ENCODE measurements at regions not wholly inside any gene's neighbourhood (a gene's known extent, or its start where the extent isn't known, plus 50 kb on each side); places are given as distances from the start of the nearest gene placed in this dataset.

- Histone ChIP-seq H3K27ac (ENCODE audit: low read depth, low read length, poor library complexity, severe bottlenecking) (no peak overlapping the region), H3K4me3 (ENCODE audit: low read depth, low read length, poor library complexity, severe bottlenecking) (no peak overlapping the region), H3K9me3 (ENCODE audit: low read depth, low read length, poor library complexity, severe bottlenecking) (no peaks in the 10 kb centered on the region), H3K27me3 (replicated peaks; ENCODE audit: insufficient read depth, low read depth, low read length, poor library complexity) (no peaks in the 10 kb centered on the region), H3K4me1 (ENCODE audit: insufficient read depth, low read length, poor library complexity, severe bottlenecking) (no peaks in the 10 kb centered on the region), H3K36me3 (ENCODE audit: insufficient read depth, low read length, poor library complexity, severe bottlenecking) (no peaks in the 10 kb centered on the region)
- no TSS peak for BruUV-seq (replicated peaks)
- ChIA-PET POLR2A (ENCODE audit: low non-redundant PET) (no interaction called here), CTCF (no interaction called here)
- no peak for TF ChIP-seq CTCF (conservative IDR thresholded peaks at IDR 0.05; ENCODE audit: low read depth, low read length)
- TF ChIP-seq EZH2 (IDR thresholded peaks at IDR 0.05; ENCODE audit: borderline replicate concordance, low read depth, low read length, poor library complexity, severe bottlenecking), result no peak
- DNase-seq (ENCODE audit: low spot score), result no peak
- intact Hi-C loops (cut with micrococcal nuclease; ENCODE audit: unreplicated experiment), result no loop called here
These were observed 77.4 kb downstream of the TTLL2 start for GRCh38 chr6:167402195-167402686.

GRCh38 chr6:167403427-167403826 lies 78.5 kb downstream of the TTLL2 start:
- ChIA-PET POLR2A (ENCODE audit: low non-redundant PET) (no interaction called here), CTCF (no interaction called here)
- Histone ChIP-seq H3K9me3 (ENCODE audit: low read depth, low read length, poor library complexity, severe bottlenecking) (no peaks in the 10 kb centered on the region), H3K4me1 (ENCODE audit: insufficient read depth, low read length, poor library complexity, severe bottlenecking) (no peaks in the 10 kb centered on the region), H3K4me3 (ENCODE audit: low read depth, low read length, poor library complexity, severe bottlenecking) (no peak overlapping the region), H3K27ac (ENCODE audit: low read depth, low read length, poor library complexity, severe bottlenecking) (no peak overlapping the region), H3K36me3 (ENCODE audit: insufficient read depth, low read length, poor library complexity, severe bottlenecking) (no peaks in the 10 kb centered on the region), H3K27me3 (replicated peaks; ENCODE audit: insufficient read depth, low read depth, low read length, poor library complexity) (no peaks in the 10 kb centered on the region)
- no peak for DNase-seq (ENCODE audit: low spot score)
- BruUV-seq (replicated peaks), result no TSS peak
- no peak for TF ChIP-seq EZH2 (IDR thresholded peaks at IDR 0.05; ENCODE audit: borderline replicate concordance, low read depth, low read length, poor library complexity, severe bottlenecking)
- no peak for TF ChIP-seq CTCF (conservative IDR thresholded peaks at IDR 0.05; ENCODE audit: low read depth, low read length)
- intact Hi-C loops (cut with micrococcal nuclease; ENCODE audit: unreplicated experiment), result no loop called here

- Histone ChIP-seq H3K9me3 (ENCODE audit: low read depth, low read length, poor library complexity, severe bottlenecking) (no peaks in the 10 kb centered on the region), H3K4me1 (ENCODE audit: insufficient read depth, low read length, poor library complexity, severe bottlenecking) (no peaks in the 10 kb centered on the region), H3K36me3 (ENCODE audit: insufficient read depth, low read length, poor library complexity, severe bottlenecking) (no peaks in the 10 kb centered on the region), H3K27ac (ENCODE audit: low read depth, low read length, poor library complexity, severe bottlenecking) (no peak overlapping the region), H3K4me3 (ENCODE audit: low read depth, low read length, poor library complexity, severe bottlenecking) (no peak overlapping the region), H3K27me3 (replicated peaks; ENCODE audit: insufficient read depth, low read depth, low read length, poor library complexity) (no peaks in the 10 kb centered on the region)
- ChIA-PET POLR2A (ENCODE audit: low non-redundant PET) (no interaction called here), CTCF (no interaction called here)
- no peak for DNase-seq (ENCODE audit: low spot score)
- intact Hi-C loops (cut with micrococcal nuclease; ENCODE audit: unreplicated experiment), result no loop called here
- no TSS peak for BruUV-seq (replicated peaks)
- no peak for TF ChIP-seq CTCF (conservative IDR thresholded peaks at IDR 0.05; ENCODE audit: low read depth, low read length)
- no peak for TF ChIP-seq EZH2 (IDR thresholded peaks at IDR 0.05; ENCODE audit: borderline replicate concordance, low read depth, low read length, poor library complexity, severe bottlenecking)
These were observed 79.6 kb downstream of the TTLL2 start for GRCh38 chr6:167404385-167405049.

Data from A673 (cell line).